ENCODE measurements at regions not wholly inside any gene's neighbourhood (a gene's known extent, or its start where the extent isn't known, plus 50 kb on each side); places are given as distances from the start of the nearest gene placed in this dataset.

- no peak for DNase-seq (ENCODE audit: low spot score)
- no peak for TF ChIP-seq CTCF (IDR thresholded peaks at IDR 0.05; ENCODE audit: extremely low read depth, insufficient read depth, missing control alignments)
- in situ Hi-C loops (cut with MboI; ENCODE audit: low pct_unique_long_range_greater_than_20kb, low sequenced_read_pairs, unreplicated experiment) = no loop called here
These were observed 187.3 kb upstream of the UBL3 start for GRCh38 chr13:30037766-30038165.

GRCh38 chr13:30037306-30037705 is 186.9 kb upstream of the UBL3 start:
- no peak for TF ChIP-seq CTCF (IDR thresholded peaks at IDR 0.05; ENCODE audit: extremely low read depth, insufficient read depth, missing control alignments)
- DNase-seq (ENCODE audit: low spot score) = no peak
- in situ Hi-C loops (cut with MboI; ENCODE audit: low pct_unique_long_range_greater_than_20kb, low sequenced_read_pairs, unreplicated experiment) = no loop called here

- TF ChIP-seq CTCF (IDR thresholded peaks at IDR 0.05; ENCODE audit: extremely low read depth, insufficient read depth, missing control alignments) = no peak
- DNase-seq (ENCODE audit: low spot score) = no peak
These were observed 184.0 kb upstream of the UBL3 start for GRCh38 chr13:30034458-30034795.

GRCh38 chr13:30033681-30034457 is 183.5 kb upstream of the UBL3 start:
- no peak for DNase-seq (ENCODE audit: low spot score)
- no peak for TF ChIP-seq CTCF (IDR thresholded peaks at IDR 0.05; ENCODE audit: extremely low read depth, insufficient read depth, missing control alignments)
- in situ Hi-C loops (cut with MboI; ENCODE audit: low pct_unique_long_range_greater_than_20kb, low sequenced_read_pairs, unreplicated experiment) = no loop called here

More at GRCh38 chr13:30034458-30034795, 184.0 kb upstream of the UBL3 start:
- in situ Hi-C loops (cut with MboI; ENCODE audit: low pct_unique_long_range_greater_than_20kb, low sequenced_read_pairs, unreplicated experiment) = no loop called here

- DNase-seq (ENCODE audit: low spot score) = no peak
- no peak for TF ChIP-seq CTCF (IDR thresholded peaks at IDR 0.05; ENCODE audit: extremely low read depth, insufficient read depth, missing control alignments)
- in situ Hi-C loops (cut with MboI; ENCODE audit: low pct_unique_long_range_greater_than_20kb, low sequenced_read_pairs, unreplicated experiment) = no loop called here
These were observed 181.8 kb upstream of the UBL3 start for GRCh38 chr13:30032263-30032662.

- no peak for DNase-seq (ENCODE audit: low spot score)
- in situ Hi-C loops (cut with MboI; ENCODE audit: low pct_unique_long_range_greater_than_20kb, low sequenced_read_pairs, unreplicated experiment) = no loop called here
These were observed 181.1 kb upstream of the UBL3 start for GRCh38 chr13:30031488-30031887.

More at GRCh38 chr13:30031488-30031887, 181.1 kb upstream of the UBL3 start:
- TF ChIP-seq CTCF (IDR thresholded peaks at IDR 0.05; ENCODE audit: extremely low read depth, insufficient read depth, missing control alignments) = no peak

Data from GM13977 (cell line).